ENCODE measurements at regions not wholly inside any gene's neighbourhood (a gene's known extent, or its start where the extent isn't known, plus 50 kb on each side); places are given as distances from the start of the nearest gene placed in this dataset.
A peak's percentile ranks its signal among the peaks of the same experiment; 100 is the strongest.

DNA sequence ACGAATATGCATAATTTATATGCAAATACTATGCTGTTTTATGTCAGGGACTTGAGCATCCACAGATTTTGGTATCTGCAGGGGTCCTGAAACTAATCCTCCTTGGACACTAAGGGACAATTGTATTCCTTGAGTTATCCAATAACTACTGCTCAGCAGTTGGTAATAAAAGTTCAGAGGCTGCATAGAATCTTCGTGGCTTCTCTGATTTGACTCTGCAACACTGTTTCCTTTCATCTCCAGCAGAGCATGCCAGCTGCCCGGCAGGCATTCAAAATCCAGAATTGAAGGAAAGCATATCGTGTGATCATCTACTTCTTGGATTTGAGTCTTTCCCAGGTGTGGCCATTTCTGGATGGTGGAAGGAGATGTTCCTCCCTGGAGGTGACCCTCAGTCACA, 64.5 kb upstream of the MRI1 start:
- Histone ChIP-seq H3K9me3 (ENCODE audit: low read depth, low read length, poor library complexity, severe bottlenecking) (no peaks in the 10 kb centered on the region), H3K27me3 (replicated peaks; ENCODE audit: insufficient read depth, low read depth, low read length, poor library complexity) (no peaks in the 10 kb centered on the region), H3K36me3 (ENCODE audit: insufficient read depth, low read length, poor library complexity, severe bottlenecking) (no peaks in the 10 kb centered on the region), H3K4me3 (ENCODE audit: low read depth, low read length, poor library complexity, severe bottlenecking) (no peak overlapping the region), H3K4me1 (ENCODE audit: insufficient read depth, low read length, poor library complexity, severe bottlenecking) (peaks cover 13% of the 10 kb centered on the region), H3K27ac (ENCODE audit: low read depth, low read length, poor library complexity, severe bottlenecking) (no peak overlapping the region)
- DNase-seq (ENCODE audit: low spot score) = peak; percentile 52
- intact Hi-C loops (cut with micrococcal nuclease; ENCODE audit: unreplicated experiment) = no loop called here
- ChIA-PET CTCF (no interaction called here), POLR2A (ENCODE audit: low non-redundant PET) (no interaction called here)
- no TSS peak for BruUV-seq (replicated peaks)
- TF ChIP-seq, protein P1, sequence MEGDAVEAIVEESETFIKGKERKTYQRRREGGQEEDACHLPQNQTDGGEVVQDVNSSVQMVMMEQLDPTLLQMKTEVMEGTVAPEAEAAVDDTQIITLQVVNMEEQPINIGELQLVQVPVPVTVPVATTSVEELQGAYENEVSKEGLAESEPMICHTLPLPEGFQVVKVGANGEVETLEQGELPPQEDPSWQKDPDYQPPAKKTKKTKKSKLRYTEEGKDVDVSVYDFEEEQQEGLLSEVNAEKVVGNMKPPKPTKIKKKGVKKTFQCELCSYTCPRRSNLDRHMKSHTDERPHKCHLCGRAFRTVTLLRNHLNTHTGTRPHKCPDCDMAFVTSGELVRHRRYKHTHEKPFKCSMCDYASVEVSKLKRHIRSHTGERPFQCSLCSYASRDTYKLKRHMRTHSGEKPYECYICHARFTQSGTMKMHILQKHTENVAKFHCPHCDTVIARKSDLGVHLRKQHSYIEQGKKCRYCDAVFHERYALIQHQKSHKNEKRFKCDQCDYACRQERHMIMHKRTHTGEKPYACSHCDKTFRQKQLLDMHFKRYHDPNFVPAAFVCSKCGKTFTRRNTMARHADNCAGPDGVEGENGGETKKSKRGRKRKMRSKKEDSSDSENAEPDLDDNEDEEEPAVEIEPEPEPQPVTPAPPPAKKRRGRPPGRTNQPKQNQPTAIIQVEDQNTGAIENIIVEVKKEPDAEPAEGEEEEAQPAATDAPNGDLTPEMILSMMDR (conservative IDR thresholded peaks at IDR 0.05; ENCODE audit: low read depth, low read length) = no peak
- no peak for TF ChIP-seq EZH2 (IDR thresholded peaks at IDR 0.05; ENCODE audit: borderline replicate concordance, low read depth, low read length, poor library complexity, severe bottlenecking)

DNA sequence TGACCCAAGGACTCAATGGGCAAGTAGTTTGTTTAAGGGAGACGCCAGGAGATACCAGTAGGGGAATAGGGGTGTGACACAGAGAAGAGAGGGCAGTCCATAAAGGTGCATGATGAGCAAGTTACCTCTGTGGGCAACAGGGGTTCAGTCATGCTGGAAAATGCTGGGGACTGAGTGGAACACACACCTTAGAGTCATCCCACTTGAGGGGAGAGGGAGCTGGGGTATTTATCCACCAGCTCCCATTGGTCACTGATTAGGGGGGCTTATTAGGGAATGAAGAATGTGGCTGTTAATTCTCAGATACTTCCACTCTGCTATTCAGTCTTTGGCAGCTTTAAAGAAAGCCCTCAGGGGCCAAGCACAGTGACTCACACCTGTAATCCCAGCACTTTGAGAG, 67.5 kb upstream of the MRI1 start:
- Histone ChIP-seq H3K4me3 (ENCODE audit: low read depth, low read length, poor library complexity, severe bottlenecking) (no peak overlapping the region), H3K9me3 (ENCODE audit: low read depth, low read length, poor library complexity, severe bottlenecking) (no peaks in the 10 kb centered on the region), H3K36me3 (ENCODE audit: insufficient read depth, low read length, poor library complexity, severe bottlenecking) (no peaks in the 10 kb centered on the region), H3K27me3 (replicated peaks; ENCODE audit: insufficient read depth, low read depth, low read length, poor library complexity) (no peaks in the 10 kb centered on the region), H3K4me1 (ENCODE audit: insufficient read depth, low read length, poor library complexity, severe bottlenecking) (peaks cover 13% of the 10 kb centered on the region), H3K27ac (ENCODE audit: low read depth, low read length, poor library complexity, severe bottlenecking) (no peak overlapping the region)
- no peak for TF ChIP-seq EZH2 (IDR thresholded peaks at IDR 0.05; ENCODE audit: borderline replicate concordance, low read depth, low read length, poor library complexity, severe bottlenecking)
- TF ChIP-seq, protein P1 (conservative IDR thresholded peaks at IDR 0.05; ENCODE audit: low read depth, low read length) = no peak
- CTCF ChIA-PET = interaction anchor here (1.3 kb wide), 1 partner anchor 25 kb away, joined by 11 read pairs; no protein-coding TSS in a partner anchor
- POLR2A ChIA-PET (ENCODE audit: low non-redundant PET) = no interaction called here
- BruUV-seq (replicated peaks) = no TSS peak
- DNase-seq (ENCODE audit: low spot score) = no peak
- intact Hi-C loops (cut with micrococcal nuclease; ENCODE audit: unreplicated experiment) = no loop called here

DNA sequence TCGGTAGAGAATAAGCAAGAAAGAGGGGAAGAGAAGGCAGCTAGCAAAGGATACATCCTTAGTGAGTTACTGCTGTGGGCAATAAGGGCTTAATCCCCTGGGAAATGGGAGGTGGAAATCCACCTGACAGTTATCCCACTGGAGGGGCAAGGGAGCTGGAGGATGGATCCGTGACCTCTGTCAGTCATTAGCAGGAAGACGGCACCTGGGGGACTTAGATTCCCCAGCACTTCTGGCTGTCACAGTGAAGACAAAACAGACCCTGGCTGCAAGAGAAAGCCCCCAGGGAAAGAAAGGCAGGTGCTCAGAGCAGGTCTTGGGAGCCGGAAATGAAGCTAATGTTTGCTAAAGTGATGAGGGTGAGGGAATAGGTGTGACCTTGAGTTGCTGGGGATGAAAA, 70.4 kb upstream of the MRI1 start:
- no peak overlapping the region for H3K27ac ChIP-seq (ENCODE audit: low read depth, low read length, poor library complexity, severe bottlenecking)
- no TSS peak for BruUV-seq (replicated peaks)
- H3K36me3 ChIP-seq (ENCODE audit: insufficient read depth, low read length, poor library complexity, severe bottlenecking) = no peaks in the 10 kb centered on the region
- H3K9me3 ChIP-seq (ENCODE audit: low read depth, low read length, poor library complexity, severe bottlenecking) = no peaks in the 10 kb centered on the region
- ChIA-PET CTCF (no interaction called here), POLR2A (ENCODE audit: low non-redundant PET) (no interaction called here)
- no peak overlapping the region for H3K4me3 ChIP-seq (ENCODE audit: low read depth, low read length, poor library complexity, severe bottlenecking)
- no peaks in the 10 kb centered on the region for H3K27me3 ChIP-seq (replicated peaks; ENCODE audit: insufficient read depth, low read depth, low read length, poor library complexity)
- no peak for DNase-seq (ENCODE audit: low spot score)
- no peaks in the 10 kb centered on the region for H3K4me1 ChIP-seq (ENCODE audit: insufficient read depth, low read length, poor library complexity, severe bottlenecking)
- intact Hi-C loops (cut with micrococcal nuclease; ENCODE audit: unreplicated experiment) = no loop called here
- no peak for TF ChIP-seq EZH2 (IDR thresholded peaks at IDR 0.05; ENCODE audit: borderline replicate concordance, low read depth, low read length, poor library complexity, severe bottlenecking)
- TF ChIP-seq, protein P1 (conservative IDR thresholded peaks at IDR 0.05; ENCODE audit: low read depth, low read length) = no peak
